GM23338 (cell line): ENCODE measurements at regions not wholly inside any gene's neighbourhood (a gene's known extent, or its start where the extent isn't known, plus 50 kb on each side); places are given as distances from the start of the nearest gene placed in this dataset.

Experiments used
- ATAC-seq: fragments of 200-7000 bp; cut with Tn5 transposase; 3 replicates; pipeline ENCODE4 v1.9.1; 2020
- DNase-seq: peaks from one replicate; pipeline ENCODE4 v3.0.0-alpha.2; 2015; ENCODE audit warnings: low spot score
- H2AFZ ChIP-seq: fragments of 200-600 bp; sonication (generic); 2 replicates; pipeline ENCODE4 v1.8.0; 2016; ENCODE audit warnings: antibody characterized with exemption, mild to moderate bottlenecking, moderate library complexity
- H3F3A ChIP-seq: fragments of 200-600 bp; sonication (generic); replicated peaks from 2 replicates; pipeline ENCODE4 v1.8.0; 2017; ENCODE audit warnings: antibody characterized with exemption, mixed run types, low read depth
- H3K27ac ChIP-seq: fragments of 200-600 bp; sonication (generic); 2 replicates; pipeline ENCODE4 v1.6.1; 2016; ENCODE audit warnings: low read depth
- H3K27me3 ChIP-seq: fragments of 200-600 bp; sonication (generic); 2 replicates; pipeline ENCODE4 v1.8.0; 2016; ENCODE audit warnings: mild to moderate bottlenecking, mixed run types, moderate library complexity; ENCODE audit not compliant: insufficient read depth
- H3K36me3 ChIP-seq: fragments of 200-600 bp; sonication (generic); 2 replicates; pipeline ENCODE4 v1.8.0; 2016; ENCODE audit warnings: mild to moderate bottlenecking; ENCODE audit not compliant: insufficient read depth
- H3K4me1 ChIP-seq: fragments of 200-600 bp; sonication (generic); 2 replicates; pipeline ENCODE4 v1.8.0; 2016; ENCODE audit warnings: mild to moderate bottlenecking, moderate library complexity; ENCODE audit not compliant: insufficient read depth
- H3K4me2 ChIP-seq: fragments of 200-600 bp; sonication (generic); 2 replicates; pipeline ENCODE4 v1.7.1; 2017; ENCODE audit warnings: mixed run types
- H3K4me3 ChIP-seq: fragments of 200-600 bp; sonication (generic); 2 replicates; pipeline ENCODE4 v1.6.1; 2016; ENCODE audit warnings: mixed run types
- H3K79me2 ChIP-seq: fragments of 200-600 bp; sonication (generic); replicated peaks from 2 replicates; pipeline ENCODE4 v1.8.0; 2017; ENCODE audit warnings: mild to moderate bottlenecking; ENCODE audit not compliant: insufficient read depth
- H3K9me2 ChIP-seq: fragments of 200-600 bp; sonication (generic); 2 replicates; pipeline ENCODE4 v1.8.0; 2017; ENCODE audit not compliant: insufficient read depth
- H4K20me1 ChIP-seq: fragments of 200-600 bp; sonication (generic); replicated peaks from 2 replicates; pipeline ENCODE4 v1.8.0; 2017; ENCODE audit warnings: mild to moderate bottlenecking; ENCODE audit not compliant: insufficient read depth
- H3K27ac Mint-ChIP-seq: 2 replicates; pipeline ENCODE4 v1.8.0; 2020; ENCODE audit warnings: inconsistent platforms, mild to moderate bottlenecking, moderate library complexity, mixed read lengths
- H3K27me3 Mint-ChIP-seq: 3 replicates; pipeline ENCODE4 v1.8.0; 2022; ENCODE audit warnings: low read depth, mild to moderate bottlenecking, moderate library complexity, mixed read lengths, inconsistent platforms; ENCODE audit not compliant: insufficient read depth, poor library complexity
- H3K36me3 Mint-ChIP-seq: 3 replicates; pipeline ENCODE4 v1.8.0; 2021; ENCODE audit warnings: low read depth, mild to moderate bottlenecking, inconsistent platforms, moderate library complexity, mixed read lengths
- H3K4me1 Mint-ChIP-seq: 3 replicates; pipeline ENCODE4 v1.8.0; 2020; ENCODE audit warnings: mild to moderate bottlenecking, inconsistent platforms, mixed read lengths
- H3K4me3 Mint-ChIP-seq: 3 replicates; pipeline ENCODE4 v1.8.0; 2021; ENCODE audit warnings: moderate library complexity, mild to moderate bottlenecking, inconsistent platforms, mixed read lengths
- H3K9me3 Mint-ChIP-seq: 3 replicates; pipeline ENCODE4 v1.8.0; 2020; ENCODE audit warnings: moderate library complexity, mild to moderate bottlenecking, inconsistent platforms, mixed read lengths
- CREB1 ChIP-seq: fragments of 250-450 bp; sonication (Bioruptor Pico); IDR thresholded peaks from 2 replicates; pipeline ENCODE4 v1.5.0; 2020; ENCODE audit warnings: low read depth, mild to moderate bottlenecking, moderate library complexity
- EZH2 ChIP-seq: fragments of 200-600 bp; sonication (generic); IDR thresholded peaks from one replicate; pipeline ENCODE4 v1.8.0; 2017; ENCODE audit warnings: antibody characterized with exemption, mild to moderate bottlenecking, low read depth; ENCODE audit not compliant: unreplicated experiment
- EZH2phosphoT487 ChIP-seq: fragments of 200-600 bp; sonication (generic); IDR thresholded peaks from one replicate; pipeline ENCODE4 v1.8.1; 2018; ENCODE audit warnings: antibody characterized with exemption; ENCODE audit not compliant: unreplicated experiment
- JUNB ChIP-seq: IDR thresholded peaks from one replicate; pipeline ENCODE4 v1.6.1; 2016; ENCODE audit warnings: antibody characterized with exemption; ENCODE audit not compliant: unreplicated experiment
- NANOG ChIP-seq: IDR thresholded peaks from 2 replicates; pipeline ENCODE4 v1.6.1; 2016; ENCODE audit warnings: antibody characterized with exemption, borderline replicate concordance
- POLR2AphosphoS5 ChIP-seq: IDR thresholded peaks from 2 replicates; pipeline ENCODE4 v1.6.1; 2016; ENCODE audit warnings: antibody characterized with exemption, low read depth
- STAT1 ChIP-seq: IDR thresholded peaks from one replicate; pipeline ENCODE4 v1.6.1; 2016; ENCODE audit warnings: antibody characterized with exemption; ENCODE audit not compliant: unreplicated experiment
- ZNF114 ChIP-seq: fragments of 250-450 bp; sonication (Bioruptor Pico); IDR thresholded peaks from 2 replicates; pipeline ENCODE4 v1.5.0; 2020; ENCODE audit warnings: mild to moderate bottlenecking, moderate library complexity
- ZNF331 ChIP-seq: fragments of 250-450 bp; sonication (Bioruptor Pico); IDR thresholded peaks from 2 replicates; pipeline ENCODE4 v1.5.0; 2020; ENCODE audit warnings: low read depth, mild to moderate bottlenecking, moderate library complexity
- TF ChIP-seq, protein P1 (sequence below): fragments of 250-450 bp; sonication (Bioruptor Pico); IDR thresholded peaks from 2 replicates; pipeline ENCODE4 v1.5.0; 2020; ENCODE audit warnings: mild to moderate bottlenecking, moderate library complexity
- TF ChIP-seq, protein P2 (sequence below), 2 experiments: fragments of 200-600 bp in 1 of 2; sonication (generic) in 1 of 2; conservative IDR thresholded peaks; 2 replicates each; pipeline versions ENCODE4 v1.5.1 to v1.6.1; 2016 to 2017; ENCODE audit warnings: antibody characterized with exemption in 2 of 2, low read depth in 2 of 2, mild to moderate bottlenecking in 2 of 2, moderate library complexity in 1 of 2
- TF ChIP-seq, protein P3 (sequence below): IDR thresholded peaks from one replicate; pipeline ENCODE4 v1.6.1; 2018; ENCODE audit warnings: antibody characterized with exemption; ENCODE audit not compliant: unreplicated experiment
- TF ChIP-seq, protein P4 (sequence below): IDR thresholded peaks from 2 replicates; pipeline ENCODE4 v1.6.1; 2016; ENCODE audit warnings: antibody characterized with exemption

DNA sequence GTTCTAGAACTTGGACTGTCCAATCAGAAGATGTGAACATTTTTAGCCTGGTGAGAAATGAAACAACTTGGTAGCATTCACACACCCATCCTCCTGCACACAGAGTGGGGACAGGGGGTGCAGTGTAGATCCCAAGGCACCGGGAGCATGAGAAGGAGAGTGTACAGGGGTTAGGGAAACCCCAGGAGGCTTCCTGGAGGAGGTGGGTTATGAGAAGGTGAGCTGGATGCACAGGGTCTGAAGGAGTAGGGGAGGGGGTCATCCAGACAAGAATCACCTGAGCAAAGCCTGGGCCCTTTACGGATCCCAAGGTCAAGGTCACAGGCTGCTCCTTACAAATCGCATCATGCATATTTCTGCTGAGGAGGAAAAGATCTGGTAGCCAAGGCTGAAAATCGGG lies 117.5 kb upstream of the TMPRSS2 start:
- peaks cover 6% of the 10 kb centered on the region for H3K9me3 Mint-ChIP-seq
- no peaks in the 10 kb centered on the region for H4K20me1 ChIP-seq
- no peak overlapping the region for H3K4me3 ChIP-seq
- H3K36me3 Mint-ChIP-seq = no peaks in the 10 kb centered on the region
- H3K4me2 ChIP-seq = no peak overlapping the region
- no peak for ATAC-seq
- H3K27ac Mint-ChIP-seq = no peak overlapping the region
- H3K36me3 ChIP-seq = no peaks in the 10 kb centered on the region
- no peaks in the 10 kb centered on the region for H3K9me2 ChIP-seq
- H3K79me2 ChIP-seq = no peaks in the 10 kb centered on the region
- H3F3A ChIP-seq = no peaks in the 10 kb centered on the region
- no peaks in the 10 kb centered on the region for H3K27me3 ChIP-seq
- peaks cover 11% of the 10 kb centered on the region for H3K27me3 Mint-ChIP-seq
- no peaks in the 10 kb centered on the region for H3K4me1 ChIP-seq
- TF ChIP-seq, protein P1, sequence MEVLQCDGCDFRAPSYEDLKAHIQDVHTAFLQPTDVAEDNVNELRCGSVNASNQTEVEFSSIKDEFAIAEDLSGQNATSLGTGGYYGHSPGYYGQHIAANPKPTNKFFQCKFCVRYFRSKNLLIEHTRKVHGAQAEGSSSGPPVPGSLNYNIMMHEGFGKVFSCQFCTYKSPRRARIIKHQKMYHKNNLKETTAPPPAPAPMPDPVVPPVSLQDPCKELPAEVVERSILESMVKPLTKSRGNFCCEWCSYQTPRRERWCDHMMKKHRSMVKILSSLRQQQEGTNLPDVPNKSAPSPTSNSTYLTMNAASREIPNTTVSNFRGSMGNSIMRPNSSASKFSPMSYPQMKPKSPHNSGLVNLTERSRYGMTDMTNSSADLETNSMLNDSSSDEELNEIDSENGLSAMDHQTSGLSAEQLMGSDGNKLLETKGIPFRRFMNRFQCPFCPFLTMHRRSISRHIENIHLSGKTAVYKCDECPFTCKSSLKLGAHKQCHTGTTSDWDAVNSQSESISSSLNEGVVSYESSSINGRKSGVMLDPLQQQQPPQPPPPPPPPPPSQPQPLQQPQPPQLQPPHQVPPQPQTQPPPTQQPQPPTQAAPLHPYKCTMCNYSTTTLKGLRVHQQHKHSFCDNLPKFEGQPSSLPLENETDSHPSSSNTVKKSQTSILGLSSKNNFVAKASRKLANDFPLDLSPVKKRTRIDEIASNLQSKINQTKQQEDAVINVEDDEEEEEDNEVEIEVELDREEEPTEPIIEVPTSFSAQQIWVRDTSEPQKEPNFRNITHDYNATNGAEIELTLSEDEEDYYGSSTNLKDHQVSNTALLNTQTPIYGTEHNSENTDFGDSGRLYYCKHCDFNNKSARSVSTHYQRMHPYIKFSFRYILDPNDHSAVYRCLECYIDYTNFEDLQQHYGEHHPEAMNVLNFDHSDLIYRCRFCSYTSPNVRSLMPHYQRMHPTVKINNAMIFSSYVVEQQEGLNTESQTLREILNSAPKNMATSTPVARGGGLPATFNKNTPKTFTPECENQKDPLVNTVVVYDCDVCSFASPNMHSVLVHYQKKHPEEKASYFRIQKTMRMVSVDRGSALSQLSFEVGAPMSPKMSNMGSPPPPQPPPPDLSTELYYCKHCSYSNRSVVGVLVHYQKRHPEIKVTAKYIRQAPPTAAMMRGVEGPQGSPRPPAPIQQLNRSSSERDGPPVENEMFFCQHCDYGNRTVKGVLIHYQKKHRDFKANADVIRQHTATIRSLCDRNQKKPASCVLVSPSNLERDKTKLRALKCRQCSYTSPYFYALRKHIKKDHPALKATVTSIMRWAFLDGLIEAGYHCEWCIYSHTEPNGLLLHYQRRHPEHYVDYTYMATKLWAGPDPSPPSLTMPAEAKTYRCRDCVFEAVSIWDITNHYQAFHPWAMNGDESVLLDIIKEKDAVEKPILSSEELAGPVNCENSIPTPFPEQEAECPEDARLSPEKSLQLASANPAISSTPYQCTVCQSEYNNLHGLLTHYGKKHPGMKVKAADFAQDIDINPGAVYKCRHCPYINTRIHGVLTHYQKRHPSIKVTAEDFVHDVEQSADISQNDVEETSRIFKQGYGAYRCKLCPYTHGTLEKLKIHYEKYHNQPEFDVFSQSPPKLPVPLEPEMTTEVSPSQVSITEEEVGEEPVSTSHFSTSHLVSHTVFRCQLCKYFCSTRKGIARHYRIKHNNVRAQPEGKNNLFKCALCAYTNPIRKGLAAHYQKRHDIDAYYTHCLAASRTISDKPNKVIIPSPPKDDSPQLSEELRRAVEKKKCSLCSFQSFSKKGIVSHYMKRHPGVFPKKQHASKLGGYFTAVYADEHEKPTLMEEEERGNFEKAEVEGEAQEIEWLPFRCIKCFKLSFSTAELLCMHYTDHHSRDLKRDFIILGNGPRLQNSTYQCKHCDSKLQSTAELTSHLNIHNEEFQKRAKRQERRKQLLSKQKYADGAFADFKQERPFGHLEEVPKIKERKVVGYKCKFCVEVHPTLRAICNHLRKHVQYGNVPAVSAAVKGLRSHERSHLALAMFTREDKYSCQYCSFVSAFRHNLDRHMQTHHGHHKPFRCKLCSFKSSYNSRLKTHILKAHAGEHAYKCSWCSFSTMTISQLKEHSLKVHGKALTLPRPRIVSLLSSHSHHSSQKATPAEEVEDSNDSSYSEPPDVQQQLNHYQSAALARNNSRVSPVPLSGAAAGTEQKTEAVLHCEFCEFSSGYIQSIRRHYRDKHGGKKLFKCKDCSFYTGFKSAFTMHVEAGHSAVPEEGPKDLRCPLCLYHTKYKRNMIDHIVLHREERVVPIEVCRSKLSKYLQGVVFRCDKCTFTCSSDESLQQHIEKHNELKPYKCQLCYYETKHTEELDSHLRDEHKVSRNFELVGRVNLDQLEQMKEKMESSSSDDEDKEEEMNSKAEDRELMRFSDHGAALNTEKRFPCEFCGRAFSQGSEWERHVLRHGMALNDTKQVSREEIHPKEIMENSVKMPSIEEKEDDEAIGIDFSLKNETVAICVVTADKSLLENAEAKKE (CRISPR knock-in tag) = no peak
- no peak for TF ChIP-seq POLR2AphosphoS5
- no peak for TF ChIP-seq EZH2
- TF ChIP-seq, protein P2, sequence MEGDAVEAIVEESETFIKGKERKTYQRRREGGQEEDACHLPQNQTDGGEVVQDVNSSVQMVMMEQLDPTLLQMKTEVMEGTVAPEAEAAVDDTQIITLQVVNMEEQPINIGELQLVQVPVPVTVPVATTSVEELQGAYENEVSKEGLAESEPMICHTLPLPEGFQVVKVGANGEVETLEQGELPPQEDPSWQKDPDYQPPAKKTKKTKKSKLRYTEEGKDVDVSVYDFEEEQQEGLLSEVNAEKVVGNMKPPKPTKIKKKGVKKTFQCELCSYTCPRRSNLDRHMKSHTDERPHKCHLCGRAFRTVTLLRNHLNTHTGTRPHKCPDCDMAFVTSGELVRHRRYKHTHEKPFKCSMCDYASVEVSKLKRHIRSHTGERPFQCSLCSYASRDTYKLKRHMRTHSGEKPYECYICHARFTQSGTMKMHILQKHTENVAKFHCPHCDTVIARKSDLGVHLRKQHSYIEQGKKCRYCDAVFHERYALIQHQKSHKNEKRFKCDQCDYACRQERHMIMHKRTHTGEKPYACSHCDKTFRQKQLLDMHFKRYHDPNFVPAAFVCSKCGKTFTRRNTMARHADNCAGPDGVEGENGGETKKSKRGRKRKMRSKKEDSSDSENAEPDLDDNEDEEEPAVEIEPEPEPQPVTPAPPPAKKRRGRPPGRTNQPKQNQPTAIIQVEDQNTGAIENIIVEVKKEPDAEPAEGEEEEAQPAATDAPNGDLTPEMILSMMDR (conservative IDR thresholded peaks at IDR 0.05; ENCODE audit: low read depth in 2 of 2) = no peak
- TF ChIP-seq, protein P3, sequence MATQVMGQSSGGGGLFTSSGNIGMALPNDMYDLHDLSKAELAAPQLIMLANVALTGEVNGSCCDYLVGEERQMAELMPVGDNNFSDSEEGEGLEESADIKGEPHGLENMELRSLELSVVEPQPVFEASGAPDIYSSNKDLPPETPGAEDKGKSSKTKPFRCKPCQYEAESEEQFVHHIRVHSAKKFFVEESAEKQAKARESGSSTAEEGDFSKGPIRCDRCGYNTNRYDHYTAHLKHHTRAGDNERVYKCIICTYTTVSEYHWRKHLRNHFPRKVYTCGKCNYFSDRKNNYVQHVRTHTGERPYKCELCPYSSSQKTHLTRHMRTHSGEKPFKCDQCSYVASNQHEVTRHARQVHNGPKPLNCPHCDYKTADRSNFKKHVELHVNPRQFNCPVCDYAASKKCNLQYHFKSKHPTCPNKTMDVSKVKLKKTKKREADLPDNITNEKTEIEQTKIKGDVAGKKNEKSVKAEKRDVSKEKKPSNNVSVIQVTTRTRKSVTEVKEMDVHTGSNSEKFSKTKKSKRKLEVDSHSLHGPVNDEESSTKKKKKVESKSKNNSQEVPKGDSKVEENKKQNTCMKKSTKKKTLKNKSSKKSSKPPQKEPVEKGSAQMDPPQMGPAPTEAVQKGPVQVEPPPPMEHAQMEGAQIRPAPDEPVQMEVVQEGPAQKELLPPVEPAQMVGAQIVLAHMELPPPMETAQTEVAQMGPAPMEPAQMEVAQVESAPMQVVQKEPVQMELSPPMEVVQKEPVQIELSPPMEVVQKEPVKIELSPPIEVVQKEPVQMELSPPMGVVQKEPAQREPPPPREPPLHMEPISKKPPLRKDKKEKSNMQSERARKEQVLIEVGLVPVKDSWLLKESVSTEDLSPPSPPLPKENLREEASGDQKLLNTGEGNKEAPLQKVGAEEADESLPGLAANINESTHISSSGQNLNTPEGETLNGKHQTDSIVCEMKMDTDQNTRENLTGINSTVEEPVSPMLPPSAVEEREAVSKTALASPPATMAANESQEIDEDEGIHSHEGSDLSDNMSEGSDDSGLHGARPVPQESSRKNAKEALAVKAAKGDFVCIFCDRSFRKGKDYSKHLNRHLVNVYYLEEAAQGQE = no peak
- TF ChIP-seq ZNF114 (CRISPR knock-in tag) = no peak
- TF ChIP-seq, protein P4, sequence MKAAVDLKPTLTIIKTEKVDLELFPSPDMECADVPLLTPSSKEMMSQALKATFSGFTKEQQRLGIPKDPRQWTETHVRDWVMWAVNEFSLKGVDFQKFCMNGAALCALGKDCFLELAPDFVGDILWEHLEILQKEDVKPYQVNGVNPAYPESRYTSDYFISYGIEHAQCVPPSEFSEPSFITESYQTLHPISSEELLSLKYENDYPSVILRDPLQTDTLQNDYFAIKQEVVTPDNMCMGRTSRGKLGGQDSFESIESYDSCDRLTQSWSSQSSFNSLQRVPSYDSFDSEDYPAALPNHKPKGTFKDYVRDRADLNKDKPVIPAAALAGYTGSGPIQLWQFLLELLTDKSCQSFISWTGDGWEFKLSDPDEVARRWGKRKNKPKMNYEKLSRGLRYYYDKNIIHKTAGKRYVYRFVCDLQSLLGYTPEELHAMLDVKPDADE = no peak
- TF ChIP-seq NANOG = no peak
- no peak for TF ChIP-seq JUNB
- TF ChIP-seq CREB1 (CRISPR knock-in tag) = no peak
- TF ChIP-seq STAT1 = no peak
- TF ChIP-seq EZH2phosphoT487 = no peak
- TF ChIP-seq ZNF331 (CRISPR knock-in tag) = no peak
- H3K4me1 Mint-ChIP-seq = no peaks in the 10 kb centered on the region
- no peak for DNase-seq
- H3K27ac ChIP-seq = no peak overlapping the region
- no peak overlapping the region for H3K4me3 Mint-ChIP-seq
- no peak overlapping the region for H2AFZ ChIP-seq
